Astrocyte of the cerebellum (primary cell): ENCODE measurements at regions not wholly inside any gene's neighbourhood (a gene's known extent, or its start where the extent isn't known, plus 50 kb on each side); places are given as distances from the start of the nearest gene placed in this dataset.

Experiments used
- DNase-seq: peaks from one replicate; pipeline ENCODE4 v3.0.0-alpha.2; 2011; ENCODE audit warnings: low read depth
- H3K4me3 ChIP-seq: 2 replicates; pipeline ENCODE4 v1.5.1; 2011; ENCODE audit warnings: mild to moderate bottlenecking, low read depth, low read length, moderate library complexity
- CTCF ChIP-seq: IDR thresholded peaks from 2 replicates; pipeline ENCODE4 v1.5.1; 2012; ENCODE audit warnings: low read length, low read depth, moderate library complexity, mild to moderate bottlenecking; ENCODE audit errors: missing control alignments
- in situ Hi-C: cut with HindIII; loops from 2 replicates; pipeline ENCODE4 v1.10.0; 2017; ENCODE audit warnings: low sequenced_read_pairs

- in situ Hi-C loops: no loop called here
- no peak for TF ChIP-seq CTCF
- no peak for DNase-seq
- H3K4me3 ChIP-seq: no peak overlapping the region
These were observed 897.7 kb upstream of the CDH8 start for GRCh38 chr16:62933929-62934328.

GRCh38 chr16:62929593-62929992, 893.4 kb upstream of the CDH8 start:
- H3K4me3 ChIP-seq: no peak overlapping the region
- TF ChIP-seq CTCF: no peak
- in situ Hi-C loops: no loop called here
- no peak for DNase-seq

DNA sequence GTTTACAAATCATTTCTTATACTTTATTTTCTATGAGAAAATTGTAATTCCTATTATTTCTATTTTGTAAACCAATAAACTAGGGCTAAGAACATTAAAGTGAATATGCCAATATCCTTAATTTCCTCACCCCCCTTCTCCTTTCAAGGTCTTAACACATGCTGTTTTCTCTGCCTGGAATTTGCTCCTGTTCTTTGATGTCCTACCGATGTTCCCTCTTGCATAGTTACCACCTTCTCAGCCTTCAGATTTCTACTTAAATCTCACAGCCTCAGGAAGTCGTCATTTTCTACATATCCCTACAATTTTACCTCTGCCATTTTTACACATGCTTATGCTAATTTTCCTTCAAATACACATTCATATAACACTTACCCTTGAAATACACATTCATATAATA, 890.9 kb upstream of the CDH8 start:
- in situ Hi-C loops: no loop called here
- TF ChIP-seq CTCF: no peak
- no peak overlapping the region for H3K4me3 ChIP-seq
- no peak for DNase-seq

DNA sequence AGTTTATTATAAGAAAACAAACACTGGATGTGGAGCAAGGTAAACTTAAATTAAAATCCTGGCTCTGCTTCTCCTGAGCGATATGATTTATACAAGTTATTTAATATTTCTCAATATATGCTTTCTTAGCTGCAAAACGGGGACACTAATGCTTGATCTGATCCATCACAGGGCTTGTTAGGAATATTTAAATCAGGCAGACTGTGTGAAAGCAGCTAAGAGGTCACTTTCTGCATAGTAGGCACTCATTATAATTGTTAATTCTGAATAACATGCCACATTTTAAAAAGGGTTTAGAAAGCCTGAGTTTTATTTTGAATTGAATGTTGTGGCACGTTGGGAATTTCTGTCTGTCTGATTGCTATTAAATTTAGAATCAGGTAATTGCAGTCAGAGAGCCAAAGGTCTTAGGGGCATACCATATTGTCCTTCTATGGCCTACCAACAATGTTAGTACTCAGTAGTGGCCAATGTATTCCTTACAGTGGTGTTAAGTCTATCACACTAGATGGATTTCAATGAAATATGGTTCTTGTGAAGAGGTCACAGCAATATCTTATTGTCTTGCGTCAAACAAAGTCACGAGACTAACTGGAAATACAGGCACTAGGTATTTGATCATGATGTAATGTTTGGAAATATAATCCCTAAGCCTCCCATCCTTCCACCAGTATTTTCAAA, 890.0 kb upstream of the CDH8 start:
- H3K4me3 ChIP-seq: no peak overlapping the region
- TF ChIP-seq CTCF: no peak
- in situ Hi-C loops: no loop called here
- DNase-seq: no peak

- no peak for TF ChIP-seq CTCF
- H3K4me3 ChIP-seq: no peak overlapping the region
- no peak for DNase-seq
- in situ Hi-C loops: no loop called here
These were observed 885.7 kb upstream of the CDH8 start for GRCh38 chr16:62921904-62922303.

DNA sequence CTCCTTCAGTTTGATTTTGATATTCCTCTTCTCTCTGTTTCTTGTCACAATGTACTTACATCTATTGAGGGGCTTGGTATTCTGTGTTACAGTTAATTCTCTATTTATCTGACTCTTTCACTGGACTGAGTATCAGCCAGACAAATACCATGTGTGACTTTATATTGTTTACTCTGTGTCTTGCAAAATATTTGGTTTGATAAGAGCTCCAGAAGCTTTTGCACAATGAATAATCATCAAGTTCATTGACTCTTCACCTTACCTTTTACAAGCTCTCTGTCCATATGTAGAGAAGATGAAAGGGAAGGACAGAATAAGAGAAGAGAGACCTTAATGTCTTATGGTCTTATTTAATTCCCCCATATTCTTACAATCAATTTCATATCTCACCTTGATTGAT, 877.7 kb upstream of the CDH8 start:
- TF ChIP-seq CTCF: no peak
- no peak overlapping the region for H3K4me3 ChIP-seq
- in situ Hi-C loops: no loop called here
- DNase-seq: no peak
